ENCODE measurements at regions not wholly inside any gene's neighbourhood (a gene's known extent, or its start where the extent isn't known, plus 50 kb on each side); places are given as distances from the start of the nearest gene placed in this dataset.
"Not testable (repeated sequence)": the region's sequence is repeated elsewhere in the genome, so short reads cannot be mapped to it uniquely, and the experiment has no call there.

GRCh38 chr2:204147040-204147439, 210.5 kb downstream of the ICOS start:
- not testable (repeated sequence) for DNase-seq

GRCh38 chr2:204150721-204151120, 214.2 kb downstream of the ICOS start:
- DNase-seq, result no peak

GRCh38 chr2:204152616-204153015, 216.1 kb downstream of the ICOS start:
- no peak for DNase-seq

- no peak for DNase-seq
Measured at GRCh38 chr2:204154863-204155262, 218.3 kb downstream of the ICOS start.

GRCh38 chr2:204156456-204156855, 219.9 kb downstream of the ICOS start:
- no peak for DNase-seq

GRCh38 chr2:204157684-204158083, 221.1 kb downstream of the ICOS start:
- DNase-seq, result no peak

GRCh38 chr2:204159526-204159925, 223.0 kb downstream of the ICOS start:
- DNase-seq, result no peak

- no peak for DNase-seq
Measured at GRCh38 chr2:204160989-204161388, 224.4 kb downstream of the ICOS start.

GRCh38 chr2:204161886-204162285, 225.3 kb downstream of the ICOS start:
- DNase-seq, result no peak

- no peak for DNase-seq
Measured at GRCh38 chr2:204166961-204167360, 230.4 kb downstream of the ICOS start.

- not testable (repeated sequence) for DNase-seq
Measured at GRCh38 chr2:204167670-204168069, 231.1 kb downstream of the ICOS start.

GRCh38 chr2:204170411-204170810, 233.8 kb downstream of the ICOS start:
- DNase-seq, result no peak

- no peak for DNase-seq
Measured at GRCh38 chr2:204171432-204172144, 235.0 kb downstream of the ICOS start.

- no peak for DNase-seq
Measured at GRCh38 chr2:204172145-204172600, 235.6 kb downstream of the ICOS start.

- DNase-seq, result no peak
Measured at GRCh38 chr2:204174034-204174433, 237.5 kb downstream of the ICOS start.

- DNase-seq, result no peak
Measured at GRCh38 chr2:204175552-204176271, 239.1 kb downstream of the ICOS start.

- no peak for DNase-seq
Measured at GRCh38 chr2:204176306-204176705, 239.7 kb downstream of the ICOS start.

- DNase-seq, result no peak
Measured at GRCh38 chr2:204177251-204177976, 240.9 kb downstream of the ICOS start.

- DNase-seq, result no peak
Measured at GRCh38 chr2:204177977-204178522, 241.5 kb downstream of the ICOS start.

GRCh38 chr2:204180649-204181048, 244.1 kb downstream of the ICOS start:
- DNase-seq, result no peak

GRCh38 chr2:204183608-204184007, 247.0 kb downstream of the ICOS start:
- no peak for DNase-seq

GRCh38 chr2:204184226-204184625, 247.7 kb downstream of the ICOS start:
- no peak for DNase-seq
